H9 (cell line): ENCODE measurements at regions not wholly inside any gene's neighbourhood (a gene's known extent, or its start where the extent isn't known, plus 50 kb on each side); places are given as distances from the start of the nearest gene placed in this dataset.

Experiments
- DNase-seq: peaks from one replicate; pipeline ENCODE4 v3.0.0-alpha.2; 2017
- H2AFZ ChIP-seq: one replicate; pipeline ENCODE4 v1.6.1; 2013; ENCODE audit warnings: mild to moderate bottlenecking, low read length, control low read depth, moderate library complexity
- H2AK5ac ChIP-seq: 2 replicates; pipeline ENCODE4 v1.6.1; 2013; ENCODE audit warnings: low read length, control low read depth, mixed read lengths; ENCODE audit not compliant: insufficient read length
- H2BK120ac ChIP-seq: one replicate; pipeline ENCODE4 v1.6.1; 2013; ENCODE audit warnings: low read depth, mild to moderate bottlenecking, low read length, control low read depth, inconsistent platforms; ENCODE audit not compliant: poor library complexity, severe bottlenecking
- H2BK12ac ChIP-seq: 2 replicates; pipeline ENCODE4 v1.6.1; 2013; ENCODE audit warnings: low read length, control low read depth, mixed read lengths, low read depth; ENCODE audit not compliant: insufficient read length
- H2BK15ac ChIP-seq: 2 replicates; pipeline ENCODE4 v1.6.1; 2013; ENCODE audit warnings: low read depth, low read length, control low read depth
- H2BK20ac ChIP-seq: one replicate; pipeline ENCODE4 v1.6.1; 2013; ENCODE audit warnings: low read depth, mild to moderate bottlenecking, low read length, control low read depth, inconsistent platforms; ENCODE audit not compliant: poor library complexity, severe bottlenecking
- H2BK5ac ChIP-seq: 2 replicates; pipeline ENCODE4 v1.6.1; 2013; ENCODE audit warnings: low read length, control low read depth, mixed read lengths; ENCODE audit not compliant: insufficient read length
- H3K14ac ChIP-seq: 2 replicates; pipeline ENCODE4 v1.6.1; 2013; ENCODE audit warnings: low read length, control low read depth; ENCODE audit not compliant: insufficient read depth
- H3K18ac ChIP-seq: 2 replicates; pipeline ENCODE4 v1.6.1; 2013; ENCODE audit warnings: low read depth, mild to moderate bottlenecking, mixed read lengths, low read length, control low read depth; ENCODE audit not compliant: insufficient read length
- H3K23ac ChIP-seq: 2 replicates; pipeline ENCODE4 v1.6.1; 2013; ENCODE audit warnings: low read length, control low read depth, mixed read lengths, low read depth; ENCODE audit not compliant: insufficient read length
- H3K23me2 ChIP-seq: 2 replicates; pipeline ENCODE4 v1.6.1; 2013; ENCODE audit warnings: low read depth, mild to moderate bottlenecking, mixed read lengths, low read length, control low read depth; ENCODE audit not compliant: insufficient read length, poor library complexity, severe bottlenecking
- H3K27ac ChIP-seq: 2 replicates; pipeline ENCODE4 v1.5.1; 2013; ENCODE audit warnings: low read length, control low read depth, mixed read lengths, low read depth; ENCODE audit not compliant: insufficient read length
- H3K27me3 ChIP-seq: 2 replicates; pipeline ENCODE4 v1.6.1; 2013; ENCODE audit warnings: low read length, control low read depth, inconsistent platforms; ENCODE audit not compliant: insufficient read depth
- H3K4ac ChIP-seq: 2 replicates; pipeline ENCODE4 v1.6.1; 2013; ENCODE audit warnings: low read depth, mild to moderate bottlenecking, control low read depth, inconsistent platforms, low read length, moderate library complexity
- H3K4me1 ChIP-seq: 2 replicates; pipeline ENCODE4 v1.6.1; 2013; ENCODE audit warnings: low read length, control low read depth, inconsistent platforms; ENCODE audit not compliant: insufficient read depth
- H3K4me2 ChIP-seq: 2 replicates; pipeline ENCODE4 v1.6.1; 2013; ENCODE audit warnings: low read length, control low read depth, mixed read lengths; ENCODE audit not compliant: insufficient read length, insufficient read depth
- H3K56ac ChIP-seq: 2 replicates; pipeline ENCODE4 v1.6.1; 2013; ENCODE audit warnings: low read depth, mild to moderate bottlenecking, mixed read lengths, low read length, control low read depth; ENCODE audit not compliant: insufficient read length
- H3K79me1 ChIP-seq: 2 replicates; pipeline ENCODE4 v1.6.1; 2013; ENCODE audit warnings: low read depth, mild to moderate bottlenecking, moderate library complexity, low read length, control low read depth, inconsistent platforms; ENCODE audit not compliant: insufficient read depth, poor library complexity, severe bottlenecking
- H3K79me2 ChIP-seq: 2 replicates; pipeline ENCODE4 v1.6.1; 2013; ENCODE audit warnings: low read length, control low read depth, inconsistent platforms; ENCODE audit not compliant: insufficient read depth
- H3K9ac ChIP-seq: 2 replicates; pipeline ENCODE4 v1.6.1; 2013; ENCODE audit warnings: low read length, control low read depth, mixed read lengths; ENCODE audit not compliant: insufficient read length; ENCODE audit errors: extremely low read depth
- H3K9me3 ChIP-seq: one replicate; pipeline ENCODE4 v1.6.1; 2013; ENCODE audit warnings: low read depth, low read length, inconsistent platforms; ENCODE audit not compliant: control insufficient read depth
- H3T11ph ChIP-seq: one replicate; pipeline ENCODE4 v1.6.1; 2013; ENCODE audit warnings: mild to moderate bottlenecking, low read length, control low read depth, inconsistent platforms
- H4K20me1 ChIP-seq: one replicate; pipeline ENCODE4 v1.6.1; 2013; ENCODE audit not compliant: control insufficient read depth, insufficient read length, insufficient read depth
- H4K5ac ChIP-seq: 2 replicates; pipeline ENCODE4 v1.6.1; 2013; ENCODE audit warnings: low read depth, mild to moderate bottlenecking, mixed read lengths, low read length, control low read depth; ENCODE audit not compliant: insufficient read length
- H4K8ac ChIP-seq: replicated peaks from 2 replicates; pipeline ENCODE4 v1.6.1; 2013; ENCODE audit warnings: low read length, control low read depth, mixed read lengths, low read depth; ENCODE audit not compliant: insufficient read length
- H4K91ac ChIP-seq: 2 replicates; pipeline ENCODE4 v1.6.1; 2013; ENCODE audit warnings: low read depth, mild to moderate bottlenecking, moderate library complexity, mixed read lengths, low read length, control low read depth; ENCODE audit not compliant: insufficient read length
- H3K27ac Mint-ChIP-seq, 3 experiments: 2 replicates in 2 of 3; 3 replicates in 1 of 3; pipeline ENCODE4 v1.8.0; 2020 to 2021; ENCODE audit warnings: mixed read lengths in 3 of 3, mild to moderate bottlenecking in 1 of 3, moderate library complexity in 1 of 3
- H3K27me3 Mint-ChIP-seq: 2 replicates; pipeline ENCODE4 v1.8.0; 2021; ENCODE audit warnings: low read depth, mild to moderate bottlenecking, moderate library complexity, mixed read lengths
- H3K36me3 Mint-ChIP-seq, 3 experiments: 2 replicates in 2 of 3; 3 replicates in 1 of 3; pipeline ENCODE4 v1.8.0; 2020 to 2021; ENCODE audit warnings: low read depth in 3 of 3, mixed read lengths in 3 of 3; ENCODE audit not compliant: insufficient read depth in 1 of 3
- H3K4me1 Mint-ChIP-seq, 2 experiments: 2 replicates each; pipeline ENCODE4 v1.8.0; 2020; ENCODE audit warnings: mixed read lengths in 2 of 2
- H3K4me3 Mint-ChIP-seq, 2 experiments: 2 replicates in 1 of 2; 3 replicates in 1 of 2; pipeline ENCODE4 v1.8.0; 2020 to 2021; ENCODE audit warnings: mild to moderate bottlenecking in 2 of 2, mixed read lengths in 2 of 2, moderate library complexity in 1 of 2
- H3K9me3 Mint-ChIP-seq, 2 experiments: 2 replicates in 1 of 2; 3 replicates in 1 of 2; pipeline ENCODE4 v1.8.0; 2020; ENCODE audit warnings: mild to moderate bottlenecking in 2 of 2, mixed read lengths in 2 of 2, moderate library complexity in 1 of 2
- WGBS: extraction: QIAGEN DNeasy Blood & Tissue Kit; methylation state at CpG from one replicate; pipeline ENCODE4 v1.1.7; 2013; ENCODE audit warnings: missing lambda C conversion rate, low lambda C conversion rate, mixed read lengths; ENCODE audit not compliant: insufficient read length; ENCODE audit errors: extremely low coverage; 5-methylcytosine and 5-hydroxymethylcytosine counted together
- TF ChIP-seq, protein P1 (sequence below): fragments of 200-600 bp; sonication (generic); conservative IDR thresholded peaks from 3 replicates; pipeline ENCODE4 v1.8.0; 2021; ENCODE audit warnings: antibody characterized with exemption, mild to moderate bottlenecking

DNA sequence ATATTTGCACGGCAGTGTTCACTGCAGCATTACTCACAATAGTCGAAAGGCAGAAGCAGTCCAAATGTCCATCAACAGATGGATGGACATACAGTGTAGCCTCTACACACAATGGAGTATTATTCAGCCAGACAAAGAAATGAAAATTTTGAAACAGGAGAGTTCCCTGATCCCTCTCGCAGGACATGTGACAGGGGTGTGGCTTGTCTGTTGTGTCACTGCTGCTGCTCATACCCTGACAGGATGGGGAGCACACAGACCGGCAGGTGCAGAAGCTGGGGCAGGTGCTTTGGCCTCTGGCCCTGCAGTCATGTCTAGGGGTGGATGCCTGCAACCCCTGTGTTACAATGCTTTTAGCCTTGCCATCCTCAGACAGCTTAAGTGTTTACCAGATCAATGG lies 204.3 kb downstream of the EFNB2 start:
- Histone ChIP-seq H2BK5ac (no peak overlapping the region), H3K9me3 (no peaks in the 10 kb centered on the region), H2AK5ac (no peak overlapping the region), H2BK15ac (no peak overlapping the region; the same call in 1 of the 2 replicates), H3T11ph (no peak overlapping the region), H3K79me2 (no peaks in the 10 kb centered on the region), H2AFZ (no peak overlapping the region), H4K91ac (no peak overlapping the region), H4K20me1 (no peaks in the 10 kb centered on the region), H2BK12ac (no peak overlapping the region), H3K4me2 (no peak overlapping the region), H4K5ac (no peak overlapping the region), H3K56ac (no peak overlapping the region), H3K18ac (no peak overlapping the region), H2BK120ac (no peak overlapping the region), H3K27ac (no peak overlapping the region), H3K4ac (no peak overlapping the region), H3K27me3 (no peaks in the 10 kb centered on the region), H3K23ac (no peak overlapping the region), H3K79me1 (no peaks in the 10 kb centered on the region), H3K4me1 (peaks cover 8% of the 10 kb centered on the region), H3K14ac (no peak overlapping the region), H2BK20ac (no peak overlapping the region), H3K23me2 (no peaks in the 10 kb centered on the region), H4K8ac (no peak overlapping the region), H3K9ac (no peak overlapping the region)
- WGBS: no CpG with 5 or more reads among the region's 4 CpGs
- H3K9me3 Mint-ChIP-seq: no peaks in the 10 kb centered on the region
- no peak overlapping the region for H3K27ac Mint-ChIP-seq
- no peak for DNase-seq
- H3K36me3 Mint-ChIP-seq: no peaks in the 10 kb centered on the region; a peak in 1 of 7 replicates
- TF ChIP-seq, protein P1, sequence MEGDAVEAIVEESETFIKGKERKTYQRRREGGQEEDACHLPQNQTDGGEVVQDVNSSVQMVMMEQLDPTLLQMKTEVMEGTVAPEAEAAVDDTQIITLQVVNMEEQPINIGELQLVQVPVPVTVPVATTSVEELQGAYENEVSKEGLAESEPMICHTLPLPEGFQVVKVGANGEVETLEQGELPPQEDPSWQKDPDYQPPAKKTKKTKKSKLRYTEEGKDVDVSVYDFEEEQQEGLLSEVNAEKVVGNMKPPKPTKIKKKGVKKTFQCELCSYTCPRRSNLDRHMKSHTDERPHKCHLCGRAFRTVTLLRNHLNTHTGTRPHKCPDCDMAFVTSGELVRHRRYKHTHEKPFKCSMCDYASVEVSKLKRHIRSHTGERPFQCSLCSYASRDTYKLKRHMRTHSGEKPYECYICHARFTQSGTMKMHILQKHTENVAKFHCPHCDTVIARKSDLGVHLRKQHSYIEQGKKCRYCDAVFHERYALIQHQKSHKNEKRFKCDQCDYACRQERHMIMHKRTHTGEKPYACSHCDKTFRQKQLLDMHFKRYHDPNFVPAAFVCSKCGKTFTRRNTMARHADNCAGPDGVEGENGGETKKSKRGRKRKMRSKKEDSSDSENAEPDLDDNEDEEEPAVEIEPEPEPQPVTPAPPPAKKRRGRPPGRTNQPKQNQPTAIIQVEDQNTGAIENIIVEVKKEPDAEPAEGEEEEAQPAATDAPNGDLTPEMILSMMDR: no peak
- H3K27me3 Mint-ChIP-seq: no peaks in the 10 kb centered on the region; the same call in 1 of the 2 replicates
- no peak overlapping the region for H3K4me3 Mint-ChIP-seq
- peaks cover 26 to 28% of the 10 kb centered on the region in 2 experiments for H3K4me1 Mint-ChIP-seq
